Dedifferentiated amniotic fluid mesenchymal stem cell (primary cell): ENCODE measurements at regions not wholly inside any gene's neighbourhood (a gene's known extent, or its start where the extent isn't known, plus 50 kb on each side); places are given as distances from the start of the nearest gene placed in this dataset.
"Not testable (repeated sequence)": the region's sequence is repeated elsewhere in the genome, so short reads cannot be mapped to it uniquely, and the experiment has no call there.

Experiments used
- DNase-seq: peaks from one replicate; pipeline ENCODE4 v3.0.0-alpha.2; 2016; ENCODE audit errors: extremely low spot score

GRCh38 chr4:27947302-27947701 lies 1086.7 kb downstream of the STIM2 start:
- no peak for DNase-seq

GRCh38 chr4:27964095-27964494 lies 1103.5 kb downstream of the STIM2 start:
- DNase-seq = no peak

GRCh38 chr4:27966664-27967063 lies 1106.0 kb downstream of the STIM2 start:
- no peak for DNase-seq

GRCh38 chr4:27973056-27973455 lies 1112.4 kb downstream of the STIM2 start:
- DNase-seq = no peak

- no peak for DNase-seq
These were observed 1113.1 kb downstream of the STIM2 start for GRCh38 chr4:27973700-27974099.

GRCh38 chr4:27974339-27974738 lies 1113.7 kb downstream of the STIM2 start:
- DNase-seq = no peak

GRCh38 chr4:27974881-27975280 lies 1114.2 kb downstream of the STIM2 start:
- not testable (repeated sequence) for DNase-seq

- not testable (repeated sequence) for DNase-seq
These were observed 1117.9 kb downstream of the STIM2 start for GRCh38 chr4:27978427-27979109.

GRCh38 chr4:27985522-27985921 lies 1124.9 kb downstream of the STIM2 start:
- no peak for DNase-seq

- DNase-seq = no peak
These were observed 1125.8 kb downstream of the STIM2 start for GRCh38 chr4:27986476-27986875.

- DNase-seq = no peak
These were observed 1141.1 kb downstream of the STIM2 start for GRCh38 chr4:28001698-28002097.

GRCh38 chr4:28004520-28004919 lies 1143.9 kb downstream of the STIM2 start:
- no peak for DNase-seq

- no peak for DNase-seq
These were observed 1145.4 kb downstream of the STIM2 start for GRCh38 chr4:28006021-28006420.

GRCh38 chr4:28007693-28008092 lies 1147.1 kb downstream of the STIM2 start:
- DNase-seq = no peak

GRCh38 chr4:28009541-28009940 lies 1148.9 kb downstream of the STIM2 start:
- DNase-seq = no peak

GRCh38 chr4:28010577-28011240 lies 1150.1 kb downstream of the STIM2 start:
- DNase-seq = peak; percentile 55

- no peak for DNase-seq
These were observed 1153.8 kb downstream of the STIM2 start for GRCh38 chr4:28014469-28014868.

GRCh38 chr4:28015996-28016395 lies 1155.4 kb downstream of the STIM2 start:
- DNase-seq = no peak

GRCh38 chr4:28038253-28038652 lies 1177.6 kb downstream of the STIM2 start:
- DNase-seq = not testable (repeated sequence)

- no peak for DNase-seq
These were observed 1201.9 kb downstream of the STIM2 start for GRCh38 chr4:28062562-28062961.

GRCh38 chr4:28073860-28074555 lies 1213.4 kb downstream of the STIM2 start:
- DNase-seq = no peak

GRCh38 chr4:28075401-28075956 lies 1214.8 kb downstream of the STIM2 start:
- no peak for DNase-seq

- not testable (repeated sequence) for DNase-seq
These were observed 1216.6 kb downstream of the STIM2 start for GRCh38 chr4:28077203-28077602.
